Dedifferentiated amniotic fluid mesenchymal stem cell (primary cell): ENCODE measurements at regions not wholly inside any gene's neighbourhood (a gene's known extent, or its start where the extent isn't known, plus 50 kb on each side); places are given as distances from the start of the nearest gene placed in this dataset.
"Not testable (repeated sequence)": the region's sequence is repeated elsewhere in the genome, so short reads cannot be mapped to it uniquely, and the experiment has no call there.

ENCODE experiments used
- DNase-seq: peaks from one replicate; pipeline ENCODE4 v3.0.0-alpha.2; 2016; ENCODE audit errors: extremely low spot score

GRCh38 chr18:23311351-23312121, 141.6 kb upstream of the RIOK3 start:
- peak; percentile 83 for DNase-seq

- no peak for DNase-seq
These were observed 139.7 kb upstream of the RIOK3 start for GRCh38 chr18:23313379-23313778.

GRCh38 chr18:23314672-23315071, 138.4 kb upstream of the RIOK3 start:
- DNase-seq: no peak

GRCh38 chr18:23316316-23316715, 136.8 kb upstream of the RIOK3 start:
- no peak for DNase-seq

- DNase-seq: no peak
These were observed 136.1 kb upstream of the RIOK3 start for GRCh38 chr18:23316988-23317387.

- DNase-seq: no peak
These were observed 135.0 kb upstream of the RIOK3 start for GRCh38 chr18:23317975-23318675.

GRCh38 chr18:23320709-23321236, 132.3 kb upstream of the RIOK3 start:
- DNase-seq: no peak

GRCh38 chr18:23321996-23322395, 131.1 kb upstream of the RIOK3 start:
- DNase-seq: no peak

- no peak for DNase-seq
These were observed 128.9 kb upstream of the RIOK3 start for GRCh38 chr18:23324056-23324811.

- DNase-seq: no peak
These were observed 128.2 kb upstream of the RIOK3 start for GRCh38 chr18:23324861-23325260.

- not testable (repeated sequence) for DNase-seq
These were observed 123.4 kb upstream of the RIOK3 start for GRCh38 chr18:23329671-23330070.

- no peak for DNase-seq
These were observed 122.7 kb upstream of the RIOK3 start for GRCh38 chr18:23330423-23330822.

- DNase-seq: no peak
These were observed 121.8 kb upstream of the RIOK3 start for GRCh38 chr18:23331091-23331920.

GRCh38 chr18:23332356-23332755, 120.7 kb upstream of the RIOK3 start:
- DNase-seq: no peak

- no peak for DNase-seq
These were observed 119.3 kb upstream of the RIOK3 start for GRCh38 chr18:23333827-23334226.

- no peak for DNase-seq
These were observed 118.5 kb upstream of the RIOK3 start for GRCh38 chr18:23334569-23334968.

- DNase-seq: no peak
These were observed 117.0 kb upstream of the RIOK3 start for GRCh38 chr18:23336101-23336500.

- DNase-seq: no peak
These were observed 115.3 kb upstream of the RIOK3 start for GRCh38 chr18:23337599-23338444.

- no peak for DNase-seq
These were observed 112.4 kb upstream of the RIOK3 start for GRCh38 chr18:23340661-23341060.

- no peak for DNase-seq
These were observed 111.7 kb upstream of the RIOK3 start for GRCh38 chr18:23341383-23341782.

GRCh38 chr18:23341983-23342382, 111.1 kb upstream of the RIOK3 start:
- no peak for DNase-seq
